Panc1 (cell line): ENCODE measurements at regions not wholly inside any gene's neighbourhood (a gene's known extent, or its start where the extent isn't known, plus 50 kb on each side); places are given as distances from the start of the nearest gene placed in this dataset.

ENCODE experiments used
- CTCF ChIP-seq: fragments of 450-650 bp; IDR thresholded peaks from 2 replicates; pipeline ENCODE4 v1.5.1; 2017; ENCODE audit warnings: mild to moderate bottlenecking
- POLR2AphosphoS5 ChIP-seq: IDR thresholded peaks from 2 replicates; pipeline ENCODE4 v1.6.1; 2012; ENCODE audit warnings: mild to moderate bottlenecking, low read depth, low read length, moderate library complexity
- SIN3A ChIP-seq: IDR thresholded peaks from 2 replicates; pipeline ENCODE4 v1.6.1; 2012; ENCODE audit warnings: low read depth, mild to moderate bottlenecking, low read length, moderate library complexity, borderline replicate concordance; ENCODE audit not compliant: insufficient read depth
- TF ChIP-seq, protein P1 (sequence below), 2 experiments: IDR thresholded peaks; 2 replicates each; pipeline ENCODE4 v1.6.1; 2011 to 2012; ENCODE audit warnings: low read depth in 2 of 2, control low read depth in 1 of 2, low read length in 1 of 2, mild to moderate bottlenecking in 1 of 2, moderate library complexity in 1 of 2; ENCODE audit not compliant: insufficient read depth in 1 of 2

DNA sequence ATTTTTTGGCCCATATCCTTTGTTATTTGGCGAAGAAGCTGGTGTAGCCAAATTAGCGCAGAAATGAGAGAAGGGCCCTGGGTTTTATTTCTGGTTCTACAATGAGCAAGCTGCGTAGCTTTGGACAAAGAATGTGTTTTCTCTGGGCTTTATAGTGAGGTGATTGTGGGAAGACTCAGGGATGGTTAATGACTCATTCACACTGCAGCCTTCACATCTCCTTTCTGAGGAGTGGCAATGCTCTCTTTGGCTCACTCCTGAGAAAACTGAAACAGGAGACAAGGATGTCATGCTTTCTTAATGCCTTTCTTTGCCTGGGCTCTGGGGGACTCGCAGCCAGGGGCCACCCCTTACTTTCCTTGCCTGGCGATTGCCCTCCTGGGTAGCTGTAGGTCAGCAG is 271.0 kb upstream of the PODXL start:
- TF ChIP-seq POLR2AphosphoS5 (no peak), CTCF (no peak), SIN3A (no peak)
- TF ChIP-seq, protein P1, sequence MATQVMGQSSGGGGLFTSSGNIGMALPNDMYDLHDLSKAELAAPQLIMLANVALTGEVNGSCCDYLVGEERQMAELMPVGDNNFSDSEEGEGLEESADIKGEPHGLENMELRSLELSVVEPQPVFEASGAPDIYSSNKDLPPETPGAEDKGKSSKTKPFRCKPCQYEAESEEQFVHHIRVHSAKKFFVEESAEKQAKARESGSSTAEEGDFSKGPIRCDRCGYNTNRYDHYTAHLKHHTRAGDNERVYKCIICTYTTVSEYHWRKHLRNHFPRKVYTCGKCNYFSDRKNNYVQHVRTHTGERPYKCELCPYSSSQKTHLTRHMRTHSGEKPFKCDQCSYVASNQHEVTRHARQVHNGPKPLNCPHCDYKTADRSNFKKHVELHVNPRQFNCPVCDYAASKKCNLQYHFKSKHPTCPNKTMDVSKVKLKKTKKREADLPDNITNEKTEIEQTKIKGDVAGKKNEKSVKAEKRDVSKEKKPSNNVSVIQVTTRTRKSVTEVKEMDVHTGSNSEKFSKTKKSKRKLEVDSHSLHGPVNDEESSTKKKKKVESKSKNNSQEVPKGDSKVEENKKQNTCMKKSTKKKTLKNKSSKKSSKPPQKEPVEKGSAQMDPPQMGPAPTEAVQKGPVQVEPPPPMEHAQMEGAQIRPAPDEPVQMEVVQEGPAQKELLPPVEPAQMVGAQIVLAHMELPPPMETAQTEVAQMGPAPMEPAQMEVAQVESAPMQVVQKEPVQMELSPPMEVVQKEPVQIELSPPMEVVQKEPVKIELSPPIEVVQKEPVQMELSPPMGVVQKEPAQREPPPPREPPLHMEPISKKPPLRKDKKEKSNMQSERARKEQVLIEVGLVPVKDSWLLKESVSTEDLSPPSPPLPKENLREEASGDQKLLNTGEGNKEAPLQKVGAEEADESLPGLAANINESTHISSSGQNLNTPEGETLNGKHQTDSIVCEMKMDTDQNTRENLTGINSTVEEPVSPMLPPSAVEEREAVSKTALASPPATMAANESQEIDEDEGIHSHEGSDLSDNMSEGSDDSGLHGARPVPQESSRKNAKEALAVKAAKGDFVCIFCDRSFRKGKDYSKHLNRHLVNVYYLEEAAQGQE (IDR thresholded peaks at IDR 0.05; ENCODE audit: insufficient read depth in 1 of 2, low read depth in 2 of 2, low read length in 1 of 2), result no peak
